Activated naive CD8-positive, alpha-beta T cell treated with anti-CD3 and anti-CD28 coated beads for 36 hours (primary cell): ENCODE measurements at regions not wholly inside any gene's neighbourhood (a gene's known extent, or its start where the extent isn't known, plus 50 kb on each side); places are given as distances from the start of the nearest gene placed in this dataset.
A peak's percentile ranks its signal among the peaks of the same experiment; 100 is the strongest.

Source experiments
- DNase-seq: peaks from one replicate; pipeline ENCODE4 v3.0.0; 2021
- H3K27ac Mint-ChIP-seq: one replicate; pipeline ENCODE4 v1.8.0; 2022; ENCODE audit warnings: mild to moderate bottlenecking, moderate library complexity, mixed read lengths
- H3K27me3 Mint-ChIP-seq: one replicate; pipeline ENCODE4 v1.8.0; 2022; ENCODE audit warnings: mild to moderate bottlenecking, mixed read lengths
- H3K36me3 Mint-ChIP-seq: one replicate; pipeline ENCODE4 v1.8.0; 2021; ENCODE audit warnings: mild to moderate bottlenecking, mixed read lengths
- H3K4me1 Mint-ChIP-seq: one replicate; pipeline ENCODE4 v1.8.0; 2021; ENCODE audit warnings: mixed read lengths
- H3K4me3 Mint-ChIP-seq: one replicate; pipeline ENCODE4 v1.8.0; 2022; ENCODE audit warnings: mild to moderate bottlenecking, moderate library complexity, mixed read lengths
- H3K9me3 Mint-ChIP-seq: one replicate; pipeline ENCODE4 v1.8.0; 2022; ENCODE audit warnings: mixed read lengths

DNA sequence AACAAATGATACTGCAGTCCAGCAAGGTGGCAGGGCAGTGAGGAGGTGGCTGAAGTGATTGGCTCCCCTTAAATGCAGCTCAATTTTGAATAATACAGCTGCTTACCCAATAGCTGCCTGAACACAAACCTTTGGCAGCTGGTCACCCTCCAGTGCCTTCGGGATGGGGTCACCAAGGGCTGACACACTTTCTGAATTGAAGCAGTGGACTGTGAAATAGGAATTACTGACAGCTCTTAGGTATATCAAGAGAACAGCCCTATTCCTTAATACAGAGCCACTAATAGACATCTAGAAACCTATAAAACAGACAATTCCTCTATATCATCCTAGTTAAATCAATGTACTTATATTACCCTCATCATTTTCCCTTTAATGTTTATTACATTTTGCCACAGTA lies 474.2 kb upstream of the KIRREL3 start:
- no peaks in the 10 kb centered on the region for H3K27me3 Mint-ChIP-seq
- no peaks in the 10 kb centered on the region for H3K36me3 Mint-ChIP-seq

DNA sequence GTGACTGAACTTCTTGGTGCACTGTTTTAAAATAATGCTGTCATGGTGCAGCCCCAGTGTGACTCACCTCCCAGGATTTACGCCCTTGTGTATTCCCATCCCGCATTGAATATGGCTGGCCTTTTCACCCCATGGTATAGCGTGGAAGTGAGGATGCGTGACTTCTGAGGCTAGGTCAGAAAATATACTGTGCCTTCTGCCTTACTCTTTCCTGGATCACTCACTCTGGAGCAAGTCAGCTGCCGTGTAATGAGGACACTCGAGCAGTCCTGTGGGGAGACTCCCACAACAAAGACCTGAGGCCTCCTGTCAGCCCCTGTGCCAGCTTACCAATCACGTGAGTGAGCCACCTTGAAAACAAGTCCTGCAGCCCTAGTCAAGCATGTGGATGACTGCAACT lies 471.9 kb upstream of the KIRREL3 start:
- DNase-seq = no peak
- Mint-ChIP-seq H3K36me3 (no peaks in the 10 kb centered on the region), H3K27ac (no peak overlapping the region), H3K4me1 (no peaks in the 10 kb centered on the region), H3K9me3 (no peaks in the 10 kb centered on the region), H3K27me3 (no peaks in the 10 kb centered on the region), H3K4me3 (no peak overlapping the region)

More for the DNA sequence above, 474.2 kb upstream of the KIRREL3 start:
- Mint-ChIP-seq H3K27ac (no peak overlapping the region), H3K4me3 (no peak overlapping the region), H3K9me3 (no peaks in the 10 kb centered on the region), H3K4me1 (no peaks in the 10 kb centered on the region)
- no peak for DNase-seq

DNA sequence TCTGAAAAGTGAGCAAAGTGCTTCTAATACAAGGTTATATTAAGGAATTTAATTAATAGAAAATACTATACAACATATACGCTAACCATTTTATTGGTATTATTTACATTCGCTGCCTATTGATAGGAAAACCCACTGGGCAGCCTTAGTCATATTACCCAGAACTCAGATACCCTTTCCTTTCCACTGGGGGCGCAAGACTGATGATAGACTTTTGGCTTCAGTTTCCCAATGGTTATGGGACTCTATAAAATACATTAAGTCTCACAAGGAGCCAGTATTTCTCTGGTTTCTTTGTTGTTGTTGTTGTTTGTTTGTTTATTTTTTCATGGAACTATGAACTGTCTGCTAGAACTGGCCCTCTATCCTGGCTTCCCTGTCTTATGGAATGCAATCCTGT lies 471.1 kb upstream of the KIRREL3 start:
- H3K4me3 Mint-ChIP-seq = no peak overlapping the region

DNA sequence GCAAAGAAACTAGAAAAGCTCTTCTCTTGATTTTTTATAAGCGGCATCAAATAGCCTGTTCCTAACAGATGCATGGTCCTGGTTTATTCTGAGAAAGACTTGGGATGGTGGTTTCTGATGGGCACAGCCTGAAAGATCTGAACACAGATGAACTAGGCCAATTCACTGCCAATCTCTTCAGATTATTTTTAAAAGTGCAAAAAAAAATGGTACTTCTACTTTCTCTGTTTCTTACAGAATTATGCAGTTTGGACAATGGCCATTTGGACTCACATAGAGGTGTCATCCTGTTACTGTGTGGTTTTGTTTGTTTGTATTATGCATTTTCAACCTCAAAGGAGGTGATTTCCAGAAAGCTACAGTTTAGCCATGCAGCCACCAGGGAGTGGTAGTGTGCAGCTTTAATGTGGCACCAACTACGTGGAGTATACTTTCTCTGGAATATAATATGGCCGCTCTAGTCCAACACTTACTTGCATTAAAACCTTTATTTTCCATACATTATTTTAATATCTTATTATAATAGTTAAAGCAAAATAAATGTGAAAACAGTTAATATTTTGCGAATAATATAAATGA lies 469.8 kb upstream of the KIRREL3 start:
- no peak overlapping the region for H3K4me3 Mint-ChIP-seq
- peak; percentile 1 for DNase-seq

More for the DNA sequence above, 471.1 kb upstream of the KIRREL3 start:
- no peaks in the 10 kb centered on the region for H3K9me3 Mint-ChIP-seq
- H3K27me3 Mint-ChIP-seq = no peaks in the 10 kb centered on the region
- H3K36me3 Mint-ChIP-seq = no peaks in the 10 kb centered on the region
- DNase-seq = no peak
- no peak overlapping the region for H3K27ac Mint-ChIP-seq
- no peaks in the 10 kb centered on the region for H3K4me1 Mint-ChIP-seq

DNA sequence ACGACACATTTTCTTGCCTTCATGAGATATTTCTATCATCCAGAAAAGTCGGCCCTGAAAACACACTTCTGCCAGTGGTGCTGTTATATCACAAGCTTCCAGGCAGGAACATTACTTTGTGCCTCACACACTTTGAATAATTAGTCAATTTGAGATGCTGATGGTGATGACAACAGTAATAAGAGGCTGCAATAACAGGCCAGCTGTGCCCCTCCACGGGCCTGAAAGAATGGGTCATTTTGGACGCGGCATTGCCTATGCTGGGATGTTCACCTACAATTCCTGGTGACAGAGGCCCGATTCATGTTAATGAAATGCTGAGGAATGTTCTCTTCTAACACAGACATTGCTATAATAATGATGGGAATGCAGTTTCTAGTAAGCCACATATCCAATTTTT lies 463.8 kb upstream of the KIRREL3 start:
- H3K4me3 Mint-ChIP-seq = no peak overlapping the region
- no peak overlapping the region for H3K27ac Mint-ChIP-seq
- H3K4me1 Mint-ChIP-seq = no peaks in the 10 kb centered on the region
- no peaks in the 10 kb centered on the region for H3K36me3 Mint-ChIP-seq
- peaks cover 3% of the 10 kb centered on the region for H3K27me3 Mint-ChIP-seq
- no peaks in the 10 kb centered on the region for H3K9me3 Mint-ChIP-seq
- DNase-seq = no peak

More for the DNA sequence above, 469.8 kb upstream of the KIRREL3 start:
- H3K27ac Mint-ChIP-seq = no peak overlapping the region
- no peaks in the 10 kb centered on the region for H3K27me3 Mint-ChIP-seq
- H3K9me3 Mint-ChIP-seq = no peaks in the 10 kb centered on the region
- no peaks in the 10 kb centered on the region for H3K36me3 Mint-ChIP-seq
- no peaks in the 10 kb centered on the region for H3K4me1 Mint-ChIP-seq

DNA sequence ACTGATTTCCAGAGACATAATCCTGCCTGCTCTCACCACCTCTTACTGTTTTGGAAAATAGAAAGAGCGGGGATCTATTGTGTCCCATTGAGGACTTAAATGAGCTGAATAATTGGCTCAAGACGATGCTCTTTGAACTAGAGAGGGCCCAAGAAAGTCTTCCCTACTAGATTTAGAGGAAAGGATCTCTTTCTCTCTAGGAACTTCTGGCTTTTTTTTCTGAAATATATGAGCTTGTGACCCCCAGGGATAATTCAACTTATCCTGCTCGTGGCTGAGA lies 461.4 kb upstream of the KIRREL3 start:
- peaks cover 3% of the 10 kb centered on the region for H3K27me3 Mint-ChIP-seq
- H3K27ac Mint-ChIP-seq = no peak overlapping the region
- H3K4me3 Mint-ChIP-seq = no peak overlapping the region
- H3K9me3 Mint-ChIP-seq = no peaks in the 10 kb centered on the region
- DNase-seq = no peak
- H3K4me1 Mint-ChIP-seq = no peaks in the 10 kb centered on the region
- H3K36me3 Mint-ChIP-seq = no peaks in the 10 kb centered on the region

DNA sequence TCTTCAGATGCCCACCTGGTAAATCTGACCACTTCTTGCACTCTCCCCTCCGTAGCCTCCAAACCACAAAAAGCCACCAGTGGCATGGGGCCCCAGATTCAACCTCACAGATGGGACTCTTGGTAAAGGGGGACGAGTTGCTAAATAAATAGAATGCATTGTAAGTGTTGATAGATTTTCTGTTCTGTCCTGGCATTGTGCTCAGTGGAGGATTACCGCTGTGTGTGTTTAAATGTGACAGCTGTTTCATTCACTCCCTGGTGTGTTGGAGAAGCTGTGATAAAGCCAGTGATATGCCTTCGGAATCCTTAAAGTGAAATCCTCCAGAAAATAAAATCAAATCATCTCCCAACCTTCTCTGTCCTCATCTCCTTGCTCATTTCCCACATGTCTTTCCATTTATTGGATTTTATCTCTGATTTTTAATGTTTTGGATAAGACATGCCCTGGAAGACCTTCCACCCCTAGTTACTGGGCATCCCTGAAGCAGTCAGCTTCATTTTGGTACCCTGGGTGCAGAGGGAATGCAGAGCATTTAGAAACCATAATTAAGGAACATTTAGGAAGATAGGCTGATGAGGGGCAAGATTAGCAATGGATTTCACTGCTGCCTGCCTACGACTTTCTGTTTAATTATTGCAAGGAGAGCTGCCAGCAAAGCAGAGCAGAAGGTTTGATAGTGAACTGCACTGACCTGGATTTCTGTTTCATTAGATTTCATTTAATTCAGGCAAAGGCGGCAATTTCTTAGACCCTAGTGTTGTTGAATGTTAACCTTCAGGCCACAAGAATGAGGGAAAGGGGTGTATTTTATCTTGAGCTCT lies 460.9 kb upstream of the KIRREL3 start:
- H3K4me1 Mint-ChIP-seq = no peaks in the 10 kb centered on the region
- H3K4me3 Mint-ChIP-seq = no peak overlapping the region
- H3K27me3 Mint-ChIP-seq = peaks cover 3% of the 10 kb centered on the region
- H3K27ac Mint-ChIP-seq = no peak overlapping the region
- no peaks in the 10 kb centered on the region for H3K36me3 Mint-ChIP-seq
- H3K9me3 Mint-ChIP-seq = no peaks in the 10 kb centered on the region
- no peak for DNase-seq

DNA sequence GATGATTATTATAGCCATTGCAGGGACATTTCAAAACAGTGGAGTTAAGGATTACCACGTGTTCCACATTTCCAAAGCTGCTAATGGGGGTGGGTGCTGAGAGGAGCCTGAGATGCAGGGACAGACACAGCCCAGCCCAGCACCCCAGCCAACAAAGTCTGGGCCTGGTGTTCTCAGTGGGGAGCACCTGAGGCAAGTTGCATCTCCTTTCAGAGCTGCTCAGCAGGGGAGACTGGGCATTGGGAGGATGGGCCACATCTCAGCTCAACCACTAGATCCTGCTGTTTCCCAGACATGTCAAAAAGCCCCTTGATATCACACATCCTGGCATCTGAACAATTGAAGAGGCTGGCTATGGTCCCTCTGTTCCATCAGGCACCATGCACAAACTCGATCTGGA lies 458.0 kb upstream of the KIRREL3 start:
- Mint-ChIP-seq H3K36me3 (no peaks in the 10 kb centered on the region), H3K4me3 (no peak overlapping the region), H3K9me3 (no peaks in the 10 kb centered on the region), H3K27me3 (peaks cover 3% of the 10 kb centered on the region), H3K27ac (no peak overlapping the region), H3K4me1 (no peaks in the 10 kb centered on the region)
- no peak for DNase-seq

DNA sequence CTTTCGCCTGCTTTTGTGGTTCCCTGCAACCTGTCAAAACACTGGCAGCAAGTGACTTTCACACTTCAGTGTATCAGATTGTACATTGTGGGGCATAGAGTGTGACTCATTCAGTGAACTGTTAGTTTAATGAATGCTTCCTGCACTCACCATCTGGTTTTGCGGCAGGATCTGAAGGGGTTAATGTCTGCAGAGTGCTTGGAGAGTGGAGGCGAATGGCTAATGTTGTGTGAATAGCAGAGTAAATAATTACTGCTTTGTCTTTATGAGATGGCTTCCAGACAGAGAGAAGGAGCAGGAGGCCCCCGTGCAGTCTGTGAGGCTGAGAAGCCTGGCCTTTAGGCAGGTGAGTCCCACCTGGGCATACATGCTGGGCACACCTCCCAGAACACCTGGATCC lies 454.3 kb upstream of the KIRREL3 start:
- DNase-seq = no peak
- H3K9me3 Mint-ChIP-seq = no peaks in the 10 kb centered on the region
- no peak overlapping the region for H3K27ac Mint-ChIP-seq
- peaks cover 2% of the 10 kb centered on the region for H3K27me3 Mint-ChIP-seq
- no peaks in the 10 kb centered on the region for H3K4me1 Mint-ChIP-seq
- no peaks in the 10 kb centered on the region for H3K36me3 Mint-ChIP-seq
- H3K4me3 Mint-ChIP-seq = no peak overlapping the region

DNA sequence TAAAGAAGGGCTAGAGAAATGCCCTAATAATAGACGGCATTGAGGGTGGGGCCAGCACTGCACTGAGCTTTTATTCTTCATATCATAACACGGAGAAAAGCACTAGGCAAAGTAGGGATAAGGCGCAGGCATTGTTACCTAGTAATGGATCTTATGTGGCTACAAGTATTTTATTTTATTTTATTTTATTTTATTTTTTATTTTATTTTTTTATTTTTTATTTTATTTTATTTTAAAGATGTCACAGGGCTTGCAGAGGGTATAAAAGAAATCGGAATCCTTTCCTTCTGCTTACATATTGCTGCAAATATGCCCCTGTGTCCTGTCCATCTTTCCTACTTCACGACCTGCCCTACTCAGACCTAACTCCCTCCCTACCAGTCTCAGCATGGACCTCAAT lies 452.0 kb upstream of the KIRREL3 start:
- peaks cover 2% of the 10 kb centered on the region for H3K27me3 Mint-ChIP-seq
- H3K9me3 Mint-ChIP-seq = no peaks in the 10 kb centered on the region
- H3K4me1 Mint-ChIP-seq = no peaks in the 10 kb centered on the region
- DNase-seq = no peak
- no peaks in the 10 kb centered on the region for H3K36me3 Mint-ChIP-seq
- H3K4me3 Mint-ChIP-seq = no peak overlapping the region
- no peak overlapping the region for H3K27ac Mint-ChIP-seq

DNA sequence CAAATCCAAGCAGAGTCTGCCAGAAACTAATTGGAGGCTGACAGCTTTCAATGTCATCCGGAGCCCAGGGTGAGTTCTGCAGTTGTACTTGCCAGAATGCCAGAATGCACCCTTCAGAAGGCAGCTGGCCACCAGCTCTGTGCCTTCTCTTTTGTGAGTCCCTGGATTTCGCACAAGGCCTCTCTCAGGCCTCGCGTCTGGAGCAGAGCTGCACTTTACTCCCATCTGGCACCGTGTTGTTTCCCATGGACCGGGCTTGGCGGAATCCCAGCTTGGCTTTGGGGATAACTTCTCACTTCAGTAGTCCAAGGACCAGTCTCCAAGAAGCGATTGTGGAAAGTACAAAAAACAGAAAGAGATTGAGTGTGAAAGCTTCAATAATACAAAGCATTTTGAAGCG lies 451.3 kb upstream of the KIRREL3 start:
- Mint-ChIP-seq H3K27me3 (peaks cover 2% of the 10 kb centered on the region), H3K4me3 (no peak overlapping the region), H3K4me1 (no peaks in the 10 kb centered on the region), H3K27ac (no peak overlapping the region), H3K9me3 (no peaks in the 10 kb centered on the region), H3K36me3 (no peaks in the 10 kb centered on the region)
- no peak for DNase-seq

DNA sequence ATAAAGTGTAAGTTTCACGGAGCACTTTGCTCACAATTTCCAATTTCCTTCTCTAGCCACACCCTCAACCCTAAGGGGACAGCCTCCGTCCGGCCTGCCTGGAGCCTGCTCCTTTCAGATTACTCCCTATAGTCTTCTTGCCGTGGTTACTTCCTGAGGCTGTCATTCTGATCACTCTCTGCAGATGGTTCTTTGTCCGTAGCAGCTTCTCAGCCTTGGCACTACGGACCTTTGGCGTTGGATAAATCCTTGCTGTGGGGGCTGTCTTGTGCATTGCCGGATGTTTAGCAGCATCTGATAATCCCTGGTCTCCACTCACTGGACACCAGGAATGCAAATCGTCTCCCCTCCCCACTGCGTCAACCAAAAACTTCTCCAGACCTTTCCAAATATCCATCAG lies 447.5 kb upstream of the KIRREL3 start:
- H3K27ac Mint-ChIP-seq = no peak overlapping the region
- no peaks in the 10 kb centered on the region for H3K9me3 Mint-ChIP-seq
- no peak overlapping the region for H3K4me3 Mint-ChIP-seq
- H3K27me3 Mint-ChIP-seq = peaks cover 2% of the 10 kb centered on the region
- DNase-seq = no peak
- no peaks in the 10 kb centered on the region for H3K4me1 Mint-ChIP-seq
- H3K36me3 Mint-ChIP-seq = no peaks in the 10 kb centered on the region

DNA sequence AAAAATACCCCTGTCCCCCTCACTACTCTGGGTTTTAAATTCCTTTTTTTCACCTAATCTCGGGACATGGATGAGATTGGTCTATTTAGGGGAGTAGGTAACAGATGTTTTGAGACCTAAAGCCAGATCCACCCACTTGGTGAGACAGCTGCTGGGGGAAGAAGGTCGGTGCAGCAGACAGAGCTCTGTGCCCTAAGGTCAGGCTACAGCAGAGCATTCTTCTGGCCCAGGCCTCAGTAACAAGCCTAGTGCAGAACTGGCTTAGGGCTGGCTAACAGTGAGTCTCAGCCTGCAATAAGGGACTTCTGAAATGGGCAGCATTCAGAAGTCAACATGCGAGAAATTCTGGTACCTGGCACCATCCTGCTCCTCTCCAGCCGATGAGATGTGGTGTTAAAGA lies 444.9 kb upstream of the KIRREL3 start:
- DNase-seq = no peak
- no peaks in the 10 kb centered on the region for H3K36me3 Mint-ChIP-seq
- no peaks in the 10 kb centered on the region for H3K4me1 Mint-ChIP-seq
- H3K27ac Mint-ChIP-seq = no peak overlapping the region
- no peaks in the 10 kb centered on the region for H3K9me3 Mint-ChIP-seq
- no peak overlapping the region for H3K4me3 Mint-ChIP-seq
- no peaks in the 10 kb centered on the region for H3K27me3 Mint-ChIP-seq

DNA sequence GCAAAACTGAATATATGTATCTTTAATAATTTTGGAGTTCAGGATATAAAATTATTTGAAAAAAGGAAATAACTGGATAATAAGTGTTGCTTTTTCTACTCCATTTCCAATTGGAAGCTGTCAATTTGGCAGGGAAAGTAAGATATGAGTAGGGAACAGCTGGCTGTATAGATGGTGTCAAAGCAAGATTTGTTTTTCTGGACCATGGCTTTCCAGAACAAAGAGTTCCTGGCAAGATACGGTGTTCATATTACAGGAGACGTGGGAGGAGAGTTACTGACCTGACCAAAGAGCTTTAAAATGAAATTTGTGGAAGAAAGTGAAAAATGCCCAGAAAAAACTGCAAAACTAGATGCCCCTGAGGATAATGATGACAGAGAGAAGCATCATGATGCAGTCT lies 442.7 kb upstream of the KIRREL3 start:
- Mint-ChIP-seq H3K27ac (no peak overlapping the region), H3K4me1 (no peaks in the 10 kb centered on the region), H3K27me3 (peaks cover 4% of the 10 kb centered on the region), H3K36me3 (no peaks in the 10 kb centered on the region), H3K9me3 (no peaks in the 10 kb centered on the region), H3K4me3 (no peak overlapping the region)
- no peak for DNase-seq

DNA sequence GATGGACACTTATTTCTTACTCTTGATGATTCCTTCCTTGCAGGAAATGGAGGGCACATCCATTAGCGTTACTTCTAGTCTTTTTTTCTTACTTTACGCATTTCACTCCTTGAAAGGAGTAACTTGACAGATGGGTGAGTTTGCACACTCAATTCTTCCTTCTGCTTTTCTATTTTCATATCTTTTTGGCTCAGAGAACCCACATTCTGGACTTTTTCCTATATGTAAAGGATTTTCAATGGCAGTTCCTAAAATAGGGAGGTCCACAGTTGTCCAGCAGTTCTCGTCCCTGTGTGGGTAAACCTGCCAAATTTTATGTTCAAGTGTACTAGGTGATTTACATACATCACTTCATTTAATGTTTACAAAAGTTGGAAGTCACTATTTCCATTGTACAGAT lies 440.0 kb upstream of the KIRREL3 start:
- DNase-seq = no peak
- peaks cover 4% of the 10 kb centered on the region for H3K27me3 Mint-ChIP-seq
- no peaks in the 10 kb centered on the region for H3K9me3 Mint-ChIP-seq
- H3K4me1 Mint-ChIP-seq = no peaks in the 10 kb centered on the region
- H3K27ac Mint-ChIP-seq = no peak overlapping the region
- H3K4me3 Mint-ChIP-seq = no peak overlapping the region
- H3K36me3 Mint-ChIP-seq = no peaks in the 10 kb centered on the region

DNA sequence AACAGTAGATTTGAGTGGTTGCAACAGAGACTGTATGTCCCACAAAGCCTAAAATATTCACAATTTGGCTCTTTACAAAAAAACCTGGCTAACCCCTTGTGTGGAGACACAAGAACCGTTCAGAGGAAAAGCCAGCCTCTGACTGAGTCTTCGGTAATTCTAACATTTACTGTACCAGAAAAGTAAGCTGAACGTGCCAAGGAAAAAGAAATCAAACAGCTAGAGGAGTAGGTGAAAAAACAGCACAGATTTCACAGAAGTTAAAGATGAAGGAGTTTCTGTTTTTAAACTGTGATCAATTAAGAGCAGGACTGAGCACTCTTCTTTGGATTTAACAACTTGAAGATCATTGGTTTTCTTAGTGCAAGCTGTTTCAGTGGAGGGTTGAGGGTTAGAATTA lies 424.7 kb upstream of the KIRREL3 start:
- no peaks in the 10 kb centered on the region for H3K9me3 Mint-ChIP-seq
- H3K27ac Mint-ChIP-seq = no peak overlapping the region
- H3K4me1 Mint-ChIP-seq = no peaks in the 10 kb centered on the region
- H3K27me3 Mint-ChIP-seq = no peaks in the 10 kb centered on the region
- H3K4me3 Mint-ChIP-seq = no peak overlapping the region
- H3K36me3 Mint-ChIP-seq = no peaks in the 10 kb centered on the region
- no peak for DNase-seq
